NOMO-1 treated with dmso at 0.1 percent for 144 hours (cell line): ENCODE measurements at regions not wholly inside any gene's neighbourhood (a gene's known extent, or its start where the extent isn't known, plus 50 kb on each side); places are given as distances from the start of the nearest gene placed in this dataset.

Experiments used
- DNase-seq: peaks from one replicate; lab custom pipeline; 2025; ENCODE audit not compliant: unreplicated experiment; lab: John Stamatoyannopoulos, UW

- no peak for DNase-seq
Measured at GRCh38 chr16:17606460-17606859, 135.7 kb upstream of the XYLT1 start.

- no peak for DNase-seq
Measured at GRCh38 chr16:17605784-17606183, 135.0 kb upstream of the XYLT1 start.

GRCh38 chr16:17603626-17604025, 132.9 kb upstream of the XYLT1 start:
- DNase-seq, result no peak

- peak; percentile 89 for DNase-seq
Measured at GRCh38 chr16:17602678-17603077, 131.9 kb upstream of the XYLT1 start.

- no peak for DNase-seq
Measured at GRCh38 chr16:17598968-17599367, 128.2 kb upstream of the XYLT1 start.

- no peak for DNase-seq
Measured at GRCh38 chr16:17591655-17592405, 121.1 kb upstream of the XYLT1 start.

GRCh38 chr16:17590711-17591654, 120.2 kb upstream of the XYLT1 start:
- DNase-seq, result no peak

- DNase-seq, result no peak
Measured at GRCh38 chr16:17589898-17590297, 119.1 kb upstream of the XYLT1 start.

- no peak for DNase-seq
Measured at GRCh38 chr16:17585449-17586074, 114.8 kb upstream of the XYLT1 start.

- peak; percentile 27 for DNase-seq
Measured at GRCh38 chr16:17578981-17579874, 108.5 kb upstream of the XYLT1 start.

GRCh38 chr16:17574256-17574655, 103.5 kb upstream of the XYLT1 start:
- DNase-seq, result no peak

GRCh38 chr16:17572145-17572544, 101.4 kb upstream of the XYLT1 start:
- no peak for DNase-seq

GRCh38 chr16:17571499-17572093, 100.8 kb upstream of the XYLT1 start:
- DNase-seq, result no peak

- DNase-seq, result no peak
Measured at GRCh38 chr16:17568239-17568638, 97.5 kb upstream of the XYLT1 start.

- no peak for DNase-seq
Measured at GRCh38 chr16:17567455-17567854, 96.7 kb upstream of the XYLT1 start.

GRCh38 chr16:17566656-17567450, 96.1 kb upstream of the XYLT1 start:
- DNase-seq, result no peak

GRCh38 chr16:17566075-17566474, 95.3 kb upstream of the XYLT1 start:
- DNase-seq, result no peak

- no peak for DNase-seq
Measured at GRCh38 chr16:17565605-17566004, 94.8 kb upstream of the XYLT1 start.

GRCh38 chr16:17564856-17565255, 94.1 kb upstream of the XYLT1 start:
- DNase-seq, result no peak
